Lower leg skin (tissue), 3 donors: ENCODE measurements at regions not wholly inside any gene's neighbourhood (a gene's known extent, or its start where the extent isn't known, plus 50 kb on each side); places are given as distances from the start of the nearest gene placed in this dataset.

Experiments
- CTCF ChIP-seq, 3 donors: fragments of 450-650 bp; IDR thresholded peaks; one replicate each; pipeline ENCODE4 v1.5.1; 2016; ENCODE audit warnings: antibody characterized with exemption in 3 of 3, mild to moderate bottlenecking in 3 of 3, moderate library complexity in 2 of 3
- POLR2A ChIP-seq, 2 donors: fragments of 450-650 bp; IDR thresholded peaks; one replicate each; pipeline ENCODE4 v1.6.1; 2016 to 2017; ENCODE audit warnings: antibody characterized with exemption in 2 of 2, mild to moderate bottlenecking in 1 of 2, moderate library complexity in 1 of 2

GRCh38 chr6:43942616-43943015 lies 172.6 kb downstream of the VEGFA start:
- no peak for TF ChIP-seq POLR2A (IDR thresholded peaks at IDR 0.05)
- TF ChIP-seq CTCF (IDR thresholded peaks at IDR 0.05) = no peak
